PC-9 (cell line): ENCODE measurements at regions not wholly inside any gene's neighbourhood (a gene's known extent, or its start where the extent isn't known, plus 50 kb on each side); places are given as distances from the start of the nearest gene placed in this dataset.

Source experiments
- BruUV-seq: library from RNA; stranded (reverse); fragments of 400-500 nt; replicated peaks from 2 replicates; lab custom pipeline; 2021; lab: Mats Ljungman, UMichigan
- CTCF ChIA-PET: fragments of 300-600 bp; sonication (Branson Sonifier 250); formaldehyde crosslinking; loops from one replicate; lab custom pipeline; 2022; ENCODE audit warnings: antibody characterized with exemption; lab: Charles Lee
- POLR2A ChIA-PET: fragments of 300-600 bp; sonication (Branson Sonifier 250); formaldehyde crosslinking; loops from one replicate; lab custom pipeline; 2022; ENCODE audit warnings: antibody characterized with exemption; ENCODE audit not compliant: unreplicated experiment; lab: Charles Lee
- DNase-seq, 2 experiments: peaks; one replicate each; pipeline versions ENCODE4 v3.0.0 to v3.0.0-alpha.2; 2015 to 2022; ENCODE audit warnings: mixed read lengths in 1 of 2
- H2AFZ ChIP-seq: fragments of 200-600 bp; sonication (generic); 2 replicates; pipeline ENCODE4 v1.8.1; 2017; ENCODE audit warnings: antibody characterized with exemption
- H3F3A ChIP-seq: fragments of 200-600 bp; sonication (generic); 2 replicates; pipeline ENCODE4 v1.8.1; 2017; ENCODE audit warnings: antibody characterized with exemption, mild to moderate bottlenecking, low read depth; ENCODE audit not compliant: insufficient read depth
- H3K27ac ChIP-seq: fragments of 200-600 bp; sonication (generic); 2 replicates; pipeline ENCODE4 v1.6.1; 2016; ENCODE audit warnings: mixed run types
- H3K27me3 ChIP-seq: fragments of 200-600 bp; sonication (generic); 2 replicates; pipeline ENCODE4 v1.6.1; 2016; ENCODE audit warnings: low read depth, mixed run types; ENCODE audit not compliant: insufficient read depth
- H3K36me3 ChIP-seq: fragments of 200-600 bp; sonication (generic); 2 replicates; pipeline ENCODE4 v1.6.1; 2016; ENCODE audit warnings: low read depth, mixed run types
- H3K4me1 ChIP-seq: fragments of 200-600 bp; sonication (generic); replicated peaks from 2 replicates; pipeline ENCODE4 v1.6.1; 2016; ENCODE audit warnings: mixed run types; ENCODE audit not compliant: insufficient read depth
- H3K4me2 ChIP-seq: fragments of 200-600 bp; sonication (generic); 2 replicates; pipeline ENCODE4 v1.6.1; 2017; ENCODE audit warnings: mixed run types
- H3K4me3 ChIP-seq: fragments of 200-600 bp; sonication (generic); 2 replicates; pipeline ENCODE4 v1.6.1; 2016; ENCODE audit warnings: mixed run types
- H3K79me2 ChIP-seq: fragments of 200-600 bp; sonication (generic); 2 replicates; pipeline ENCODE4 v1.6.1; 2017; ENCODE audit warnings: low read depth, mixed run types
- H3K9me2 ChIP-seq: fragments of 200-600 bp; sonication (generic); 2 replicates; pipeline ENCODE4 v1.8.1; 2017; ENCODE audit warnings: mild to moderate bottlenecking; ENCODE audit not compliant: insufficient read depth
- H3K9me3 ChIP-seq: fragments of 200-600 bp; sonication (generic); 2 replicates; pipeline ENCODE4 v1.8.1; 2016; ENCODE audit warnings: low read depth; ENCODE audit not compliant: insufficient read depth
- H4K20me1 ChIP-seq: fragments of 200-600 bp; sonication (generic); 2 replicates; pipeline ENCODE4 v1.8.1; 2017; ENCODE audit not compliant: insufficient read depth
- EZH2 ChIP-seq: fragments of 200-600 bp; sonication (generic); IDR thresholded peaks from 2 replicates; pipeline ENCODE4 v1.8.0; 2017; ENCODE audit warnings: antibody characterized with exemption, low read depth
- intact Hi-C: fragments of 100-400 bp; cut with micrococcal nuclease; formaldehyde crosslinking; loops from one replicate; pipeline ENCODE4 v1.10.0; 2022; ENCODE audit not compliant: unreplicated experiment
- TF ChIP-seq, protein P1 (sequence below): fragments of 200-600 bp; sonication (generic); conservative IDR thresholded peaks from 2 replicates; pipeline ENCODE4 v1.6.1; 2017; ENCODE audit warnings: mixed run types, antibody characterized with exemption, mild to moderate bottlenecking, moderate library complexity

DNA sequence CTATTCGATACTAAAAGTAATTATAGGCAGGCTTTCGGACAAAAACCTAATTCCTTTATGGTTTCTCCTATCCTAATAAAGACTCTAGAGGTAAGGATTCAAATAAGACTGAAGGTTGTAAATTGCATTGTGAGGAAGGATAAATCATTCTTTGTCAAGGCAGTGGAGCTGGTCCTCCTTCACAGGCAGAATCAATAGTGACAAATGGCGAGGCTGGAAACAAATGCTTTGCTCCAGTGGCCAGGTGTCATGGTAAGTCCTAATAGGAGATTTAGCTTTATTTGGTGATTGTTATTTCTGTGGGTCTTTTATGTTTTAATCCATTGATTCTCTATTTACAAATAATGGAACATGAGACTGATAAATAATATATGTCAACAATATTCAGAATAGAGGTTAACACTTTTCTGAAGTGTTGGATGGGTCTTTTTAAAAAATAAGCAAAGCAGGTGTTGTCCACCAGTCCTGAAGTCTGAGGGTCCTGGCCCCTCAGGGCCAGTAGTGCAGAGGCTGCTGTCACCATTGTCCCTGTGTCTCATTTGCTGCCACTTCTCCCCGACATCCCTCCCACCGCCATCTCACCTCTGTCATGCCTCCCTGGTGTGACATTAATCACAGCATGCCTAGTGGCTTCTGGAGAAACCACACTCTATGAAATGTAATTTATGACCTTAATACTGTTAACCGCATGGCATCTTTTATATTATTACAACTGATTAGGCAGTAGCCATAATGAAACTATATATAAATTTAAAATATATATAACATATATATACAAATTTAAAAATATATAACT, 120.9 kb upstream of the MAGI3 start:
- POLR2A ChIA-PET = no interaction called here
- H3K36me3 ChIP-seq = no peaks in the 10 kb centered on the region
- no peaks in the 10 kb centered on the region for H3K9me3 ChIP-seq
- H3K4me2 ChIP-seq = no peak overlapping the region
- CTCF ChIA-PET = no interaction called here
- H3K27me3 ChIP-seq = no peaks in the 10 kb centered on the region
- no peak for TF ChIP-seq EZH2
- TF ChIP-seq, protein P1, sequence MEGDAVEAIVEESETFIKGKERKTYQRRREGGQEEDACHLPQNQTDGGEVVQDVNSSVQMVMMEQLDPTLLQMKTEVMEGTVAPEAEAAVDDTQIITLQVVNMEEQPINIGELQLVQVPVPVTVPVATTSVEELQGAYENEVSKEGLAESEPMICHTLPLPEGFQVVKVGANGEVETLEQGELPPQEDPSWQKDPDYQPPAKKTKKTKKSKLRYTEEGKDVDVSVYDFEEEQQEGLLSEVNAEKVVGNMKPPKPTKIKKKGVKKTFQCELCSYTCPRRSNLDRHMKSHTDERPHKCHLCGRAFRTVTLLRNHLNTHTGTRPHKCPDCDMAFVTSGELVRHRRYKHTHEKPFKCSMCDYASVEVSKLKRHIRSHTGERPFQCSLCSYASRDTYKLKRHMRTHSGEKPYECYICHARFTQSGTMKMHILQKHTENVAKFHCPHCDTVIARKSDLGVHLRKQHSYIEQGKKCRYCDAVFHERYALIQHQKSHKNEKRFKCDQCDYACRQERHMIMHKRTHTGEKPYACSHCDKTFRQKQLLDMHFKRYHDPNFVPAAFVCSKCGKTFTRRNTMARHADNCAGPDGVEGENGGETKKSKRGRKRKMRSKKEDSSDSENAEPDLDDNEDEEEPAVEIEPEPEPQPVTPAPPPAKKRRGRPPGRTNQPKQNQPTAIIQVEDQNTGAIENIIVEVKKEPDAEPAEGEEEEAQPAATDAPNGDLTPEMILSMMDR = no peak
- BruUV-seq = no TSS peak
- no peak for DNase-seq
- H4K20me1 ChIP-seq = no peaks in the 10 kb centered on the region
- no peak overlapping the region for H3K27ac ChIP-seq
- H3K4me1 ChIP-seq = no peaks in the 10 kb centered on the region
- H3F3A ChIP-seq = no peaks in the 10 kb centered on the region
- no peak overlapping the region for H2AFZ ChIP-seq
- H3K9me2 ChIP-seq = no peaks in the 10 kb centered on the region
- H3K4me3 ChIP-seq = no peak overlapping the region
- H3K79me2 ChIP-seq = no peaks in the 10 kb centered on the region
- intact Hi-C loops = no loop called here

DNA sequence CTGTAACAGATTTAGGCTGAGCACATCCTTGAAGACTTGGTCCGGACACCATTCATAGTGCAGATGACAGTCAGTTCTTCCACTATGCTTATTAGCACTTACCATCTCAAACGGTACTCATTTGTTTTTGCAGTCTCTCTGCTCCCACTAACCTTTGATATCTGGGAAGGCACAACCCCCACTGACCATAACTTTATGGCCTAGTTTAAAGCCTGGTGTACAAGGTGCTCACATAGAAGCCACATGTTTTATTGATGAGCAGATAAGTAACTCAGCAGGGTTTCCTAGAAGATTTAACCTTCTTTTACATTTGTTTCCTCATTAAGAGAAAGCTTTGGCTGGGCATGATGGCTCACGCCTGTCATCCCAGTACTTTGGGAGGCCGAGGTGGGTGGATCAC, 119.3 kb upstream of the MAGI3 start:
- Histone ChIP-seq H4K20me1 (no peaks in the 10 kb centered on the region), H3K27ac (no peak overlapping the region), H3K79me2 (no peaks in the 10 kb centered on the region), H3K36me3 (no peaks in the 10 kb centered on the region), H3K9me2 (no peaks in the 10 kb centered on the region), H3K4me3 (no peak overlapping the region), H2AFZ (no peak overlapping the region), H3K27me3 (no peaks in the 10 kb centered on the region), H3K4me2 (no peak overlapping the region), H3F3A (no peaks in the 10 kb centered on the region), H3K9me3 (no peaks in the 10 kb centered on the region), H3K4me1 (no peaks in the 10 kb centered on the region)
- ChIA-PET CTCF (no interaction called here), POLR2A (no interaction called here)
- intact Hi-C loops = no loop called here
- DNase-seq = no peak
- BruUV-seq = no TSS peak
- TF ChIP-seq, protein P1 = no peak

DNA sequence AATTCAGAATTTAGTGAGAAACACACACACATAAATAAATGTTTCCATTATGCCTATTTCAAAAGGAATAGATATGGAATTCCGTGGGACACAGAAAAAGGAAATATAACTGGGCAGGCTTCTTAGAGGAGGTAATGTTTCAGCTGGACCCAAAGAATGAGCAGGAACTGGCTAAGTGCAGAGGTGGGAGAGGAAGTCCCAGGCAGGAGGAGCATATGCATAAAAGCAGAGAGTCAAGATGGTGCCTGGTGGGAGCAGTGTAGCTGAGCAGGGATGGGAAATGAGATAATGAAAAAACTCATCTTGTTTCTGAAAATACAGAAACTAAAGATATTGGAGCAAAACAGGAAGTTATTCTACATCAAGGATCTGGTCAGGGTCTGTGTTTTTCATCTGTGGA, 115.2 kb upstream of the MAGI3 start:
- intact Hi-C loops = no loop called here
- Histone ChIP-seq H3K9me3 (no peaks in the 10 kb centered on the region), H3F3A (no peaks in the 10 kb centered on the region), H2AFZ (no peak overlapping the region), H3K4me2 (no peak overlapping the region), H3K27ac (no peak overlapping the region), H3K4me1 (0 out of 2 replicates have a peak, but pooled peaks cover 6% of the 10 kb centered on the region), H3K9me2 (no peaks in the 10 kb centered on the region; the same call in 1 of the 2 replicates), H3K27me3 (no peaks in the 10 kb centered on the region), H3K4me3 (no peak overlapping the region), H3K79me2 (no peaks in the 10 kb centered on the region), H3K36me3 (no peaks in the 10 kb centered on the region), H4K20me1 (no peaks in the 10 kb centered on the region)
- POLR2A ChIA-PET = no interaction called here
- BruUV-seq = no TSS peak
- DNase-seq = no peak
- TF ChIP-seq, protein P1 = no peak
- TF ChIP-seq EZH2 = no peak
- CTCF ChIA-PET = no interaction called here
